ENCODE measurements at regions not wholly inside any gene's neighbourhood (a gene's known extent, or its start where the extent isn't known, plus 50 kb on each side); places are given as distances from the start of the nearest gene placed in this dataset.

DNA sequence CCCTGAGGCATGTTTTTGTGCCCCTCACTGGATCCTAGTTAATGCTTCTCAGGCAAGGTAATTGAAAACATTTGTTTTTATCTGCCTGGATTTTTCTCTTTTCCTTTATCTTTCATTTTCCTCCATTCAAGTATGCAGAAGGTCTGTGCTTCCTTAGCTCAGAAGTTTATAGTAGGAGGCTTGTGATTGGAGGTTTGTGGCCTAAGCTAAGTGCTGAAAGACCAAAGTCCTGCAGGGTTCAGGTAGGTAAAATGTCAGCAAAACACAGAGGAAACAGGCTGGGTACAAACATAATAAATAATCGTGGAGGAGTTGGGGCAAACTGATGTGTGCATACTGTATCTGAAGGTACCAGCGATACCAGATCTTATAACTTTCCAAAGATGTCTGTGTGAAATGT lies 230.9 kb upstream of the KLF4 start:
- TF ChIP-seq, protein P1, sequence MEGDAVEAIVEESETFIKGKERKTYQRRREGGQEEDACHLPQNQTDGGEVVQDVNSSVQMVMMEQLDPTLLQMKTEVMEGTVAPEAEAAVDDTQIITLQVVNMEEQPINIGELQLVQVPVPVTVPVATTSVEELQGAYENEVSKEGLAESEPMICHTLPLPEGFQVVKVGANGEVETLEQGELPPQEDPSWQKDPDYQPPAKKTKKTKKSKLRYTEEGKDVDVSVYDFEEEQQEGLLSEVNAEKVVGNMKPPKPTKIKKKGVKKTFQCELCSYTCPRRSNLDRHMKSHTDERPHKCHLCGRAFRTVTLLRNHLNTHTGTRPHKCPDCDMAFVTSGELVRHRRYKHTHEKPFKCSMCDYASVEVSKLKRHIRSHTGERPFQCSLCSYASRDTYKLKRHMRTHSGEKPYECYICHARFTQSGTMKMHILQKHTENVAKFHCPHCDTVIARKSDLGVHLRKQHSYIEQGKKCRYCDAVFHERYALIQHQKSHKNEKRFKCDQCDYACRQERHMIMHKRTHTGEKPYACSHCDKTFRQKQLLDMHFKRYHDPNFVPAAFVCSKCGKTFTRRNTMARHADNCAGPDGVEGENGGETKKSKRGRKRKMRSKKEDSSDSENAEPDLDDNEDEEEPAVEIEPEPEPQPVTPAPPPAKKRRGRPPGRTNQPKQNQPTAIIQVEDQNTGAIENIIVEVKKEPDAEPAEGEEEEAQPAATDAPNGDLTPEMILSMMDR (IDR thresholded peaks at IDR 0.05), result no peak
- no peak for TF ChIP-seq POLR2A (IDR thresholded peaks at IDR 0.05)

All from adrenal gland (tissue), 5 donors.